HEK293T (cell line): ENCODE measurements at regions not wholly inside any gene's neighbourhood (a gene's known extent, or its start where the extent isn't known, plus 50 kb on each side); places are given as distances from the start of the nearest gene placed in this dataset.

Source experiments
- CTCF ChIA-PET: fragments of 350-600 bp; formaldehyde crosslinking; extraction: SDS; loops from one replicate; lab custom pipeline; 2021; ENCODE audit warnings: antibody characterized with exemption, inconsistent platforms; lab: Yijun Ruan, JAX
- POLR2A ChIA-PET: fragments of 350-600 bp; formaldehyde crosslinking; extraction: SDS; loops from one replicate; lab custom pipeline; 2020; ENCODE audit warnings: antibody characterized with exemption, inconsistent platforms; lab: Yijun Ruan, JAX
- DNase-seq: peaks from one replicate; pipeline ENCODE4 v3.0.0; 2012; ENCODE audit warnings: mixed read lengths; ENCODE audit errors: extremely low spot score
- ARNT ChIP-seq: fragments of 450-650 bp; IDR thresholded peaks from 2 replicates; pipeline ENCODE4 v1.6.1; 2017; ENCODE audit warnings: mild to moderate bottlenecking
- BHLHE40 ChIP-seq: fragments of 450-650 bp; IDR thresholded peaks from 2 replicates; pipeline ENCODE4 v1.6.1; 2016; ENCODE audit warnings: mild to moderate bottlenecking, moderate library complexity, borderline replicate concordance
- CTBP1 ChIP-seq: fragments of 450-650 bp; IDR thresholded peaks from 2 replicates; pipeline ENCODE4 v1.6.1; 2016; ENCODE audit warnings: borderline replicate concordance
- ELF4 ChIP-seq: fragments of 450-650 bp; IDR thresholded peaks from 2 replicates; pipeline ENCODE4 v1.6.1; 2017; ENCODE audit warnings: antibody characterized with exemption
- FOXA1 ChIP-seq: fragments of 450-650 bp; IDR thresholded peaks from 2 replicates; pipeline ENCODE4 v1.6.1; 2016; ENCODE audit warnings: mild to moderate bottlenecking
- FOXK2 ChIP-seq: fragments of 450-650 bp; IDR thresholded peaks from 2 replicates; pipeline ENCODE4 v1.6.1; 2016; ENCODE audit warnings: mild to moderate bottlenecking
- FOXM1 ChIP-seq: fragments of 450-650 bp; IDR thresholded peaks from 2 replicates; pipeline ENCODE4 v1.6.1; 2017; ENCODE audit warnings: mild to moderate bottlenecking, borderline replicate concordance
- HDGF ChIP-seq: fragments of 450-650 bp; IDR thresholded peaks from 2 replicates; pipeline ENCODE4 v1.6.1; 2017; ENCODE audit warnings: antibody characterized with exemption, borderline replicate concordance
- L3MBTL2 ChIP-seq: fragments of 450-650 bp; conservative IDR thresholded peaks from 2 replicates; pipeline ENCODE4 v1.6.1; 2016; ENCODE audit warnings: mild to moderate bottlenecking
- LEF1 ChIP-seq: fragments of 450-650 bp; IDR thresholded peaks from 2 replicates; pipeline ENCODE4 v1.6.1; 2017; ENCODE audit warnings: mild to moderate bottlenecking, borderline replicate concordance
- NFRKB ChIP-seq: fragments of 450-650 bp; IDR thresholded peaks from 2 replicates; pipeline ENCODE4 v1.6.1; 2016; ENCODE audit warnings: mild to moderate bottlenecking, moderate library complexity
- PKNOX1 ChIP-seq: fragments of 450-650 bp; IDR thresholded peaks from 2 replicates; pipeline ENCODE4 v1.6.1; 2016
- SP1 ChIP-seq: fragments of 450-650 bp; IDR thresholded peaks from 2 replicates; pipeline ENCODE4 v1.6.1; 2017
- SUZ12 ChIP-seq: fragments of 450-650 bp; IDR thresholded peaks from 2 replicates; pipeline ENCODE4 v1.6.1; 2016; ENCODE audit warnings: mild to moderate bottlenecking
- TARDBP ChIP-seq: fragments of 450-650 bp; IDR thresholded peaks from 2 replicates; pipeline ENCODE4 v1.6.1; 2016
- ZNF384 ChIP-seq: fragments of 450-650 bp; IDR thresholded peaks from 2 replicates; pipeline ENCODE4 v1.6.1; 2016

- CTCF ChIA-PET: no interaction called here
- POLR2A ChIA-PET: no interaction called here
- TF ChIP-seq HDGF (no peak), PKNOX1 (no peak), L3MBTL2 (no peak), SUZ12 (no peak), FOXA1 (no peak), FOXM1 (no peak), LEF1 (no peak), ARNT (no peak), FOXK2 (no peak), CTBP1 (no peak), ZNF384 (no peak), TARDBP (no peak), SP1 (no peak), BHLHE40 (no peak), NFRKB (no peak), ELF4 (no peak)
- no peak for DNase-seq
Measured at GRCh38 chr16:24624102-24624501, 84.7 kb downstream of the RBBP6 start.

- ChIA-PET POLR2A (no interaction called here), CTCF (interaction anchor here (1.1 kb wide), 1 partner anchor 63 kb away, joined by 3 read pairs; no protein-coding TSS in a partner anchor)
- no peak for TF ChIP-seq TARDBP
- TF ChIP-seq FOXA1: no peak
- TF ChIP-seq CTBP1: no peak
- TF ChIP-seq SP1: no peak
- no peak for TF ChIP-seq ARNT
- TF ChIP-seq FOXK2: no peak
- no peak for TF ChIP-seq L3MBTL2
- TF ChIP-seq NFRKB: no peak
- no peak for TF ChIP-seq PKNOX1
- TF ChIP-seq BHLHE40: no peak
- no peak for TF ChIP-seq SUZ12
- no peak for TF ChIP-seq ZNF384
- no peak for TF ChIP-seq FOXM1
- DNase-seq: no peak
Measured at GRCh38 chr16:24626256-24626655, 86.9 kb downstream of the RBBP6 start.

DNA sequence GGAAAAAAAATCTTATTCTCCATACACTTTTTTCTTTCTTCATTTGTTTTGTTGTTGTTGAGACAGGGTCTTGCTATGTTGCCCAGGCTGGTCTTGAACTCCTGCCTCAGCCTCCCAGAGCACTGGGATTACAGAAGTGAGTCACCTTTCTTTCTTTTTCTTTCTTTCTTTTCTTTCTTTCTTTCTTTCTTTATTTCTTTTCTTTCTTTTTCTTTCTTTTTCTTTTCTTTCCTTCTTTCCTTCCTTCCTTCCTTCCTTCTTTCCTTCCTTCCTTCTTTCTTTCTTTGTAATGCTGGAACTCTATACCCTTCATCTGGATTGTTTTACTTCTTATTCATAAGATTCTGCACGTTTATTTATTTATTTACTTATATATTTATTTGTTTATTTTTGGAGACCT lies 94.5 kb upstream of the TNRC6A start:
- CTCF ChIA-PET: no interaction called here
- TF ChIP-seq L3MBTL2 (no peak), FOXM1 (no peak)
- POLR2A ChIA-PET: no interaction called here
- DNase-seq: no peak

GRCh38 chr16:24635900-24636610 lies 93.4 kb upstream of the TNRC6A start:
- no peak for DNase-seq
- ChIA-PET POLR2A (no interaction called here), CTCF (no interaction called here)
- TF ChIP-seq ZNF384 (no peak), TARDBP (no peak), ELF4 (no peak), FOXM1 (no peak), L3MBTL2 (no peak), LEF1 (no peak), SP1 (no peak), NFRKB (no peak), BHLHE40 (no peak), FOXK2 (no peak), SUZ12 (no peak), FOXA1 (no peak), CTBP1 (no peak), PKNOX1 (no peak), ARNT (no peak)

DNA sequence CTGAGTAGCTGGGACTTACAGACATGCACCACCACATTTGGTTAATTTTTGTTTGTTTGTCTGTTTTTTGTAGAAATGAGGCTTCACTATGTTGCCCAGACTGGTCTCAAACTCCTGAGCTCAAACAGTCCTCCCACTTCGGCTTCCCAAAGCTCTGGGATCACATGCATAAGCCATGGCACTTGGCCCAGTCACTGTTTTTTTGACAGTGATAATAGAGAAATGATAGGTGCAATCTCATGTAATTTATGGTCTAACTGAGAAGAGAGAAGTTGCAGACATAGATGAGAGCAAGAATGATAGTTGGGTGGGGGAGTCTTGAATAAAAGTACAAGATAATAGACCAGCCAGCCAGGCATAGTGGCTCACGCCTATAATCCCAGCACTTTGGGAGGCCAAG lies 89.7 kb upstream of the TNRC6A start:
- ChIA-PET POLR2A (no interaction called here), CTCF (no interaction called here)
- no peak for DNase-seq
- TF ChIP-seq LEF1: no peak
- TF ChIP-seq NFRKB: no peak
- no peak for TF ChIP-seq ZNF384
- no peak for TF ChIP-seq ARNT

DNA sequence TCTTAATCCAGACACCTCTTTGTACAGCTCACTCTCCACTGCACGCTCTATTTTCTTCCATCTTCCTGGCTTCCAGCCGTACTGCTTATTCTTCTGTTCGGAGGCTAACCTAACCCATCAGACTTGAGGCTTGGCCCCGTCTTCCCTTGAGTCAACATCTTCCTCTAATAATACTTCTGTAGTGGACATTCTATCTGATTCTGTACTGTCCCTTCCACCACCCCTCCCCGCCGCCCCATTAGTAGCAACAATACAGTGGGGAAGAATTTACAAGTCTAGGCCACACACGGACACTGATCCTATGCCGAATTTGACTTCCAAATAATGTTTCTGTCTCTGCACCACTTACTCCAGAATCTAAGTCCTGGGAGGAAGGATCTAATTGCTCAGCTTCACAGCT lies 86.0 kb upstream of the TNRC6A start:
- no peak for TF ChIP-seq ARNT
- no peak for TF ChIP-seq HDGF
- TF ChIP-seq ELF4: no peak
- no peak for TF ChIP-seq ZNF384
- TF ChIP-seq TARDBP: no peak
- TF ChIP-seq CTBP1: no peak
- no peak for TF ChIP-seq NFRKB
- DNase-seq: no peak
- ChIA-PET POLR2A (no interaction called here), CTCF (no interaction called here)
